Activated CD4-positive, alpha-beta memory T cell treated with anti-CD3 and anti-CD28 coated beads for 36 hours (primary cell): ENCODE measurements at regions not wholly inside any gene's neighbourhood (a gene's known extent, or its start where the extent isn't known, plus 50 kb on each side); places are given as distances from the start of the nearest gene placed in this dataset.
"Not testable (repeated sequence)": the region's sequence is repeated elsewhere in the genome, so short reads cannot be mapped to it uniquely, and the experiment has no call there.

Source experiments
- CTCF ChIA-PET: fragments of 350-600 bp; sonication (Branson Sonifier 250); formaldehyde crosslinking; loops from one replicate; lab custom pipeline; 2021; ENCODE audit warnings: antibody characterized with exemption, inconsistent platforms; lab: Charles Lee
- POLR2A ChIA-PET: fragments of 350-600 bp; sonication (Branson Sonifier 250); formaldehyde crosslinking; loops from one replicate; lab custom pipeline; 2021; ENCODE audit warnings: antibody characterized with exemption; lab: Charles Lee
- DNase-seq: peaks from one replicate; pipeline ENCODE4 v3.0.0-alpha.2; 2020
- H3K27ac Mint-ChIP-seq: one replicate; pipeline ENCODE4 v1.8.0; 2021; ENCODE audit warnings: mixed read lengths
- H3K27me3 Mint-ChIP-seq: one replicate; pipeline ENCODE4 v1.8.0; 2021; ENCODE audit warnings: mixed read lengths
- H3K36me3 Mint-ChIP-seq: one replicate; pipeline ENCODE4 v1.8.0; 2021; ENCODE audit warnings: mixed read lengths
- H3K4me1 Mint-ChIP-seq: one replicate; pipeline ENCODE4 v1.8.0; 2021; ENCODE audit warnings: low read depth, mixed read lengths
- H3K4me3 Mint-ChIP-seq: one replicate; pipeline ENCODE4 v1.8.0; 2021; ENCODE audit warnings: mild to moderate bottlenecking, mixed read lengths
- H3K9me3 Mint-ChIP-seq: one replicate; pipeline ENCODE4 v1.8.0; 2021; ENCODE audit warnings: mixed read lengths
- intact Hi-C: fragments of 100-400 bp; cut with micrococcal nuclease; formaldehyde crosslinking; loops from one replicate; pipeline ENCODE4 v1.15.1; 2023

GRCh38 chr1:168472223-168472622 lies 71.6 kb downstream of the XCL2 start:
- intact Hi-C loops: loop anchor here (2.0 kb wide), 1 partner anchor 33 kb away; no protein-coding TSS in a partner anchor
- H3K27ac Mint-ChIP-seq: no peak overlapping the region
- CTCF ChIA-PET: no interaction called here

GRCh38 chr1:168470901-168471431 lies 72.8 kb downstream of the XCL2 start:
- Mint-ChIP-seq H3K27ac (peak overlapping the region; percentile 6), H3K27me3 (no peaks in the 10 kb centered on the region), H3K9me3 (peaks cover 16% of the 10 kb centered on the region), H3K4me3 (no peak overlapping the region), H3K36me3 (peaks cover 4% of the 10 kb centered on the region), H3K4me1 (peaks cover 50% of the 10 kb centered on the region)
- ChIA-PET CTCF (interaction anchor here (2.3 to 2.5 kb wide), 2 partner anchors 31 to 128 kb away, joined by 9 to 13 read pairs; no protein-coding TSS in a partner anchor), POLR2A (no interaction called here)
- intact Hi-C loops: no loop called here
- DNase-seq: no peak

More at GRCh38 chr1:168472223-168472622, 71.6 kb downstream of the XCL2 start:
- POLR2A ChIA-PET: no interaction called here
- Mint-ChIP-seq H3K27me3 (no peaks in the 10 kb centered on the region), H3K4me3 (no peak overlapping the region), H3K36me3 (peaks cover 4% of the 10 kb centered on the region), H3K9me3 (peaks cover 16% of the 10 kb centered on the region), H3K4me1 (peaks cover 45% of the 10 kb centered on the region)
- DNase-seq: no peak

GRCh38 chr1:168469690-168470089 lies 74.1 kb downstream of the XCL2 start:
- peaks cover 58% of the 10 kb centered on the region for H3K4me1 Mint-ChIP-seq
- H3K36me3 Mint-ChIP-seq: peaks cover 4% of the 10 kb centered on the region
- no peak overlapping the region for H3K27ac Mint-ChIP-seq
- peak; percentile 71 for DNase-seq
- no peaks in the 10 kb centered on the region for H3K27me3 Mint-ChIP-seq
- ChIA-PET POLR2A (no interaction called here), CTCF (interaction anchor here (0.5 to 2.5 kb wide), 3 partner anchors 30 to 127 kb away, joined by 3 to 13 read pairs (median 9); no protein-coding TSS in a partner anchor)
- intact Hi-C loops: loop anchor here (5.0 kb wide), 3 partner anchors 47 to 898 kb away; partner anchors contain the start of genes BLZF1 and NME7
- no peak overlapping the region for H3K4me3 Mint-ChIP-seq
- peaks cover 13% of the 10 kb centered on the region for H3K9me3 Mint-ChIP-seq

- Mint-ChIP-seq H3K27ac (no peak overlapping the region), H3K36me3 (peaks cover 3% of the 10 kb centered on the region)
Observed at GRCh38 chr1:168468822-168469221, 75.0 kb downstream of the XCL2 start.

GRCh38 chr1:168468042-168468809 lies 75.6 kb downstream of the XCL2 start:
- peaks cover 4% of the 10 kb centered on the region for H3K9me3 Mint-ChIP-seq
- ChIA-PET CTCF (interaction anchor here (0.9 to 2.7 kb wide), 3 partner anchors 29 to 234 kb away, joined by 3 to 12 read pairs (median 9); no protein-coding TSS in a partner anchor), POLR2A (interaction anchor here (0.6 kb wide), 1 partner anchor 23 kb away, joined by 3 read pairs; no protein-coding TSS in a partner anchor)
- H3K4me1 Mint-ChIP-seq: peaks cover 58% of the 10 kb centered on the region
- H3K27me3 Mint-ChIP-seq: no peaks in the 10 kb centered on the region
- DNase-seq: no peak
- no peak overlapping the region for H3K27ac Mint-ChIP-seq
- no peak overlapping the region for H3K4me3 Mint-ChIP-seq
- peaks cover 2% of the 10 kb centered on the region for H3K36me3 Mint-ChIP-seq
- intact Hi-C loops: loop anchor here (5.0 kb wide), 3 partner anchors 46 to 899 kb away; partner anchors contain the start of genes BLZF1 and NME7

More at GRCh38 chr1:168468822-168469221, 75.0 kb downstream of the XCL2 start:
- CTCF ChIA-PET: interaction anchor here (0.9 to 2.7 kb wide), 3 partner anchors 30 to 234 kb away, joined by 3 to 12 read pairs (median 9); no protein-coding TSS in a partner anchor
- H3K4me1 Mint-ChIP-seq: peaks cover 58% of the 10 kb centered on the region
- no peak overlapping the region for H3K4me3 Mint-ChIP-seq
- no peak for DNase-seq
- POLR2A ChIA-PET: no interaction called here
- peaks cover 9% of the 10 kb centered on the region for H3K9me3 Mint-ChIP-seq
- no peaks in the 10 kb centered on the region for H3K27me3 Mint-ChIP-seq
- intact Hi-C loops: loop anchor here (5.0 kb wide), 3 partner anchors 47 to 898 kb away; partner anchors contain the start of genes BLZF1 and NME7

GRCh38 chr1:168467452-168467851 lies 76.3 kb downstream of the XCL2 start:
- CTCF ChIA-PET: interaction anchor here (1.7 to 2.7 kb wide), 3 partner anchors 28 to 125 kb away, joined by 8 to 12 read pairs (median 9); no protein-coding TSS in a partner anchor
- intact Hi-C loops: loop anchor here (2.0 to 5.0 kb wide), 5 partner anchors 17 to 900 kb away; partner anchors contain the start of genes BLZF1 and NME7
- Mint-ChIP-seq H3K9me3 (no peaks in the 10 kb centered on the region), H3K36me3 (no peaks in the 10 kb centered on the region), H3K4me3 (no peak overlapping the region), H3K27ac (no peak overlapping the region), H3K27me3 (no peaks in the 10 kb centered on the region), H3K4me1 (peaks cover 58% of the 10 kb centered on the region)
- DNase-seq: no peak
- POLR2A ChIA-PET: interaction anchor here (1.9 kb wide), 1 partner anchor 23 kb away, joined by 5 read pairs; no protein-coding TSS in a partner anchor

- no peak overlapping the region for H3K4me3 Mint-ChIP-seq
- CTCF ChIA-PET: interaction anchor here (1.8 to 2.7 kb wide), 2 partner anchors 27 to 124 kb away, joined by 8 to 12 read pairs; no protein-coding TSS in a partner anchor
- H3K9me3 Mint-ChIP-seq: peaks cover 5% of the 10 kb centered on the region
- peak overlapping the region; percentile 75 for H3K27ac Mint-ChIP-seq
- DNase-seq: no peak
- H3K36me3 Mint-ChIP-seq: peaks cover 3% of the 10 kb centered on the region
- no peaks in the 10 kb centered on the region for H3K27me3 Mint-ChIP-seq
- peaks cover 58% of the 10 kb centered on the region for H3K4me1 Mint-ChIP-seq
- intact Hi-C loops: loop anchor here (1.0 to 5.0 kb wide), 7 partner anchors 18 to 901 kb away; partner anchors contain the start of genes BLZF1 and NME7
- POLR2A ChIA-PET: interaction anchor here (1.9 kb wide), 1 partner anchor 23 kb away, joined by 5 read pairs; no protein-coding TSS in a partner anchor
Observed at GRCh38 chr1:168466714-168467131, 77.1 kb downstream of the XCL2 start.

GRCh38 chr1:168466092-168466713 lies 77.6 kb downstream of the XCL2 start:
- intact Hi-C loops: loop anchor here (1.0 to 5.0 kb wide), 7 partner anchors 19 to 901 kb away; partner anchors contain the start of genes BLZF1 and NME7
- no peaks in the 10 kb centered on the region for H3K27me3 Mint-ChIP-seq
- CTCF ChIA-PET: interaction anchor here (1.8 to 2.7 kb wide), 2 partner anchors 27 to 124 kb away, joined by 8 to 12 read pairs; no protein-coding TSS in a partner anchor
- H3K4me3 Mint-ChIP-seq: no peak overlapping the region
- peaks cover 8% of the 10 kb centered on the region for H3K36me3 Mint-ChIP-seq
- peak overlapping the region; percentile 75 for H3K27ac Mint-ChIP-seq
- POLR2A ChIA-PET: interaction anchor here (0.5 to 1.9 kb wide), 2 partner anchors 22 to 1227 kb away, joined by 3 to 5 read pairs; no protein-coding TSS in a partner anchor
- peaks cover 58% of the 10 kb centered on the region for H3K4me1 Mint-ChIP-seq
- DNase-seq: peak; percentile 81
- H3K9me3 Mint-ChIP-seq: peaks cover 10% of the 10 kb centered on the region

- Mint-ChIP-seq H3K4me1 (peaks cover 18% of the 10 kb centered on the region), H3K9me3 (peaks cover 23% of the 10 kb centered on the region)
- H3K27ac Mint-ChIP-seq, POLR2A ChIA-PET, H3K36me3 Mint-ChIP-seq, intact Hi-C loops, H3K4me3 Mint-ChIP-seq, DNase-seq, H3K27me3 Mint-ChIP-seq: not testable (repeated sequence)
- CTCF ChIA-PET: interaction anchor here (0.6 kb wide), 1 partner anchor 56 kb away, joined by 3 read pairs; no protein-coding TSS in a partner anchor
Observed at GRCh38 chr1:168461108-168461507, 82.7 kb downstream of the XCL2 start.

GRCh38 chr1:168457296-168457695 lies 86.5 kb downstream of the XCL2 start:
- H3K4me3 Mint-ChIP-seq, H3K4me1 Mint-ChIP-seq, intact Hi-C loops, H3K27me3 Mint-ChIP-seq, POLR2A ChIA-PET, DNase-seq, H3K27ac Mint-ChIP-seq, H3K36me3 Mint-ChIP-seq: not testable (repeated sequence)
- CTCF ChIA-PET: interaction anchor here (1.5 kb wide), 1 partner anchor 18 kb away, joined by 3 read pairs; no protein-coding TSS in a partner anchor
- H3K9me3 Mint-ChIP-seq: peaks cover 29% of the 10 kb centered on the region

- Mint-ChIP-seq H3K4me1 (peaks cover 9% of the 10 kb centered on the region), H3K36me3 (peaks cover 2% of the 10 kb centered on the region), H3K9me3 (peaks cover 18% of the 10 kb centered on the region), H3K27me3 (no peaks in the 10 kb centered on the region), H3K27ac (no peak overlapping the region), H3K4me3 (no peak overlapping the region)
- ChIA-PET CTCF (no interaction called here), POLR2A (no interaction called here)
- intact Hi-C loops: no loop called here
- no peak for DNase-seq
Observed at GRCh38 chr1:168455764-168456163, 88.0 kb downstream of the XCL2 start.
